ENCODE measurements at regions not wholly inside any gene's neighbourhood (a gene's known extent, or its start where the extent isn't known, plus 50 kb on each side); places are given as distances from the start of the nearest gene placed in this dataset.

DNA sequence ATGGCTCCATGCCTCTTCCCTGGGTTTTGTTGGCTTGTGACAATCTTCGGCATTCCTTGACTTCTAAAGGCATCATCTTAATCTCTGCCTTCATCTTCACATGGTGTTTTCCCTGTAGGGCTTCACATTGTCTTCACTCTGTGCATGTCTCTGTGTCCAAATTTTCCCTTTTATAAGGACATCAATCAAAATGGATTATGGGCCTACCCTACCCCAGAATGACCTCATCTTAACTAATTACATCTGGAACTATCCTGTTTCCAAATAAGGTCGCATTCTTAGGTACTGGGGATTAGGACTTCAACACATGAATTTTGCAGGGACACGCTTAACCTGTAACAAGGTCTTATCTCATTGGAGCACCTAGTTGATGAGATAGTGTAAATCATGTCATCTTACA lies 290.3 kb upstream of the KLF12 start:
- TF ChIP-seq, protein P1, sequence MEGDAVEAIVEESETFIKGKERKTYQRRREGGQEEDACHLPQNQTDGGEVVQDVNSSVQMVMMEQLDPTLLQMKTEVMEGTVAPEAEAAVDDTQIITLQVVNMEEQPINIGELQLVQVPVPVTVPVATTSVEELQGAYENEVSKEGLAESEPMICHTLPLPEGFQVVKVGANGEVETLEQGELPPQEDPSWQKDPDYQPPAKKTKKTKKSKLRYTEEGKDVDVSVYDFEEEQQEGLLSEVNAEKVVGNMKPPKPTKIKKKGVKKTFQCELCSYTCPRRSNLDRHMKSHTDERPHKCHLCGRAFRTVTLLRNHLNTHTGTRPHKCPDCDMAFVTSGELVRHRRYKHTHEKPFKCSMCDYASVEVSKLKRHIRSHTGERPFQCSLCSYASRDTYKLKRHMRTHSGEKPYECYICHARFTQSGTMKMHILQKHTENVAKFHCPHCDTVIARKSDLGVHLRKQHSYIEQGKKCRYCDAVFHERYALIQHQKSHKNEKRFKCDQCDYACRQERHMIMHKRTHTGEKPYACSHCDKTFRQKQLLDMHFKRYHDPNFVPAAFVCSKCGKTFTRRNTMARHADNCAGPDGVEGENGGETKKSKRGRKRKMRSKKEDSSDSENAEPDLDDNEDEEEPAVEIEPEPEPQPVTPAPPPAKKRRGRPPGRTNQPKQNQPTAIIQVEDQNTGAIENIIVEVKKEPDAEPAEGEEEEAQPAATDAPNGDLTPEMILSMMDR (IDR thresholded peaks at IDR 0.05): no peak
- TF ChIP-seq EP300 (IDR thresholded peaks at IDR 0.05): no peak
- TF ChIP-seq POLR2A (IDR thresholded peaks at IDR 0.05): no peak

Data from ovary (tissue), 3 donors.